ENCODE measurements at regions not wholly inside any gene's neighbourhood (a gene's known extent, or its start where the extent isn't known, plus 50 kb on each side); places are given as distances from the start of the nearest gene placed in this dataset.

DNA sequence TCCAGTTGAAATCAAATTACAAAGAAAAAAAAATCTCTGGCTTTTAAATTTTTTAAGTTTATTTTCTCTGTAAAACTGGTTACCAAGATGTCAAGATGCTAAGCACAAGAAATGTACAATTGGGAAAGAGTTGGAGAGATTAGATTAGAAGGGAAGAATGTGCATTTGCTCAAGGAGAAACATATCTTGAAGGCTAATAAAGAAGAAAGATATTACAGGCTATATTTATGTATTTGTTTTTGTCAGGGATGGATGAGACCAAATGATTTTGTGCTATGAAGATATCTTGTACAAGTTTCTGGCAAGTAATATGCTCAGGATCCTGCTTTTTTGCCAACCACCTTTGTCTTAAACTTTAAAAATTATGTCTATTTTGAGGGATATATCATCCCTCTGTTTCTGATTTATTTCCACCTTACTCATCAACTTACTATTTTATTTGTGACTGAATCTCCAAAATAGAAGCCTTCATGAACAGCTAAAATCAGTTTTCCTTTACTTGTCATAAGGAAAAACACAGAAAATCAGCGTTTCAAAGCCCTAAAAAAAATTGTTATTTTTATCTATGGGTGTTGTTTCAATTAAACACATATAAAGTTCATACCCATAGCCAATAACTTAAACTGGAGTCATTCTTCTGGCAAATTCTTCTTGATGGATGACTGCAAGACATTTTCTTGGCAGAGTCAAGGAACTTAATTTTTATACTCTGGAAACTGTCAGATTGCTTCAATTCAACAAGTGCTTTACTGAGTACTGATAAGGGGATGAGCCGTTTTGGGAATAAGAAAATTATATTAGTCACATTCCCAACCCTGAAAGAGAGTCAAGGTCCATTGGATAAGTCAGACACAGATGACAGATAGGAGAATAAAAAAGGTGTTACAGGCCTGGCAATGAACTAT is 141.8 kb downstream of the CTH start:
- intact Hi-C loops (cut with DNase I, micrococcal nuclease): no loop called here
- Histone ChIP-seq H3K9me3 (ENCODE audit: control insufficient read depth in 1 of 2, insufficient read depth in 1 of 2, low read length in 2 of 2) (no peaks in the 10 kb centered on the region), H3K4me3 (ENCODE audit: low read length) (no peak overlapping the region), H3K4me1 (ENCODE audit: insufficient read depth, low read length) (no peaks in the 10 kb centered on the region), H3K36me3 (ENCODE audit: insufficient read depth, low read length) (no peaks in the 10 kb centered on the region), H3K27ac (ENCODE audit: low read depth in 1 of 2, low read length in 2 of 2) (no peak overlapping the region), H3K27me3 (ENCODE audit: control insufficient read depth in 1 of 2, insufficient read depth in 2 of 2, low read length in 2 of 2) (no peaks in the 10 kb centered on the region)
- POLR2A ChIA-PET: no interaction called here
- Mint-ChIP-seq H3K4me1 (ENCODE audit: low read depth) (no peaks in the 10 kb centered on the region), H3K4me3 (no peak overlapping the region), H3K27me3 (peaks cover 9% of the 10 kb centered on the region), H3K9me3 (no peaks in the 10 kb centered on the region), H3K27ac (no peak overlapping the region), H3K36me3 (ENCODE audit: low read depth) (no peaks in the 10 kb centered on the region)
- CTCF ChIA-PET: no interaction called here
- DNase-seq (no peak), ATAC-seq (ENCODE audit: poor library complexity) (no peak)
- no peak for TF ChIP-seq CTCF (IDR thresholded peaks at IDR 0.05)

GRCh38 chr1:70553567-70553956 is 142.5 kb downstream of the CTH start:
- no peak for TF ChIP-seq CTCF (IDR thresholded peaks at IDR 0.05)
- Mint-ChIP-seq H3K4me1 (ENCODE audit: low read depth) (no peaks in the 10 kb centered on the region), H3K9me3 (no peaks in the 10 kb centered on the region), H3K4me3 (no peak overlapping the region), H3K27ac (no peak overlapping the region), H3K27me3 (peaks cover 4% of the 10 kb centered on the region), H3K36me3 (ENCODE audit: low read depth) (no peaks in the 10 kb centered on the region)
- DNase-seq (no peak), ATAC-seq (ENCODE audit: poor library complexity) (no peak)
- no peak overlapping the region for H3K4me3 ChIP-seq (ENCODE audit: low read length)
- no peaks in the 10 kb centered on the region for H3K27me3 ChIP-seq (ENCODE audit: control insufficient read depth in 1 of 2, insufficient read depth in 2 of 2, low read length in 2 of 2)
- POLR2A ChIA-PET: no interaction called here
- H3K9me3 ChIP-seq (ENCODE audit: control insufficient read depth in 1 of 2, insufficient read depth in 1 of 2, low read length in 2 of 2): no peaks in the 10 kb centered on the region
- intact Hi-C loops (cut with DNase I, micrococcal nuclease): no loop called here
- H3K36me3 ChIP-seq (ENCODE audit: insufficient read depth, low read length): no peaks in the 10 kb centered on the region
- CTCF ChIA-PET: no interaction called here
- H3K27ac ChIP-seq (ENCODE audit: low read depth in 1 of 2, low read length in 2 of 2): no peak overlapping the region
- H3K4me1 ChIP-seq (ENCODE audit: insufficient read depth, low read length): no peaks in the 10 kb centered on the region

DNA sequence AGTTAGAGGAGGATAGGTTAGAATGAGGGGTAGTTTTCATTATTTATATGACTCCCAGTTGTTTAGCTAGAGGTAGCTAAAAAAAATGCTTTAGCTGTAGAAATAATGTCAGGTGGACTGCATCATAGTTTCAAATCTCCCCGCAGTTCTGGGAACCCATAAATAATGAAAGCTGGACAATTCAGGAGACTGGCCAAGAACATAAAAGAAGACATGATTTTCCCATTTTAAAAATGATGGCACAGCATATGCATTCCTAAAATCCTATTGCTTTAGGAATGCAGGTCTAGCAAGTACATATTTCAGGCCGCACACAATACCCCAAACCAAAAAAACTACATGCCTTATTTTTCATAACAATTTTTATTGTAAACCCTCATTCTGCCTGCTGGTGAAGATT is 143.3 kb downstream of the CTH start:
- POLR2A ChIA-PET: no interaction called here
- no peaks in the 10 kb centered on the region for H3K4me1 Mint-ChIP-seq (ENCODE audit: low read depth)
- Histone ChIP-seq H3K27me3 (ENCODE audit: control insufficient read depth in 1 of 2, insufficient read depth in 2 of 2, low read length in 2 of 2) (no peaks in the 10 kb centered on the region), H3K27ac (ENCODE audit: low read depth in 1 of 2, low read length in 2 of 2) (no peak overlapping the region), H3K9me3 (ENCODE audit: control insufficient read depth in 1 of 2, insufficient read depth in 1 of 2, low read length in 2 of 2) (no peaks in the 10 kb centered on the region), H3K4me1 (ENCODE audit: insufficient read depth, low read length) (no peaks in the 10 kb centered on the region), H3K4me3 (ENCODE audit: low read length) (no peak overlapping the region), H3K36me3 (ENCODE audit: insufficient read depth, low read length) (no peaks in the 10 kb centered on the region)
- CTCF ChIA-PET: no interaction called here
- no peak for DNase-seq
- no peak overlapping the region for H3K27ac Mint-ChIP-seq
- intact Hi-C loops (cut with DNase I, micrococcal nuclease): no loop called here
- H3K36me3 Mint-ChIP-seq (ENCODE audit: low read depth): no peaks in the 10 kb centered on the region
- no peak for ATAC-seq (ENCODE audit: poor library complexity)
- no peaks in the 10 kb centered on the region for H3K27me3 Mint-ChIP-seq
- no peaks in the 10 kb centered on the region for H3K9me3 Mint-ChIP-seq
- H3K4me3 Mint-ChIP-seq: no peak overlapping the region
- TF ChIP-seq CTCF (IDR thresholded peaks at IDR 0.05): no peak

All from CD4-positive, alpha-beta T cell (primary cell).